ENCODE measurements at regions not wholly inside any gene's neighbourhood (a gene's known extent, or its start where the extent isn't known, plus 50 kb on each side); places are given as distances from the start of the nearest gene placed in this dataset.
"Not testable (repeated sequence)": the region's sequence is repeated elsewhere in the genome, so short reads cannot be mapped to it uniquely, and the experiment has no call there.

- ATAC-seq: no peak
Observed at GRCh38 chr14:40679256-40679655, 927.4 kb upstream of the LRFN5 start.

GRCh38 chr14:40677206-40677605 lies 929.5 kb upstream of the LRFN5 start:
- H3K36me3 ChIP-seq (ENCODE audit: insufficient read depth); ATAC-seq; H3K9me2 ChIP-seq (ENCODE audit: insufficient read depth); H3K4me1 ChIP-seq (ENCODE audit: insufficient read depth); H3K27ac Mint-ChIP-seq; H3K4me3 ChIP-seq; H3K79me2 ChIP-seq (replicated peaks; ENCODE audit: insufficient read depth); H3K27me3 ChIP-seq (ENCODE audit: insufficient read depth); H3K36me3 Mint-ChIP-seq (ENCODE audit: low read depth); H4K20me1 ChIP-seq (replicated peaks; ENCODE audit: insufficient read depth); H3F3A ChIP-seq (replicated peaks; ENCODE audit: low read depth); DNase-seq (ENCODE audit: low spot score); H3K9me3 Mint-ChIP-seq; H3K4me2 ChIP-seq; H3K27ac ChIP-seq (ENCODE audit: low read depth); H3K4me3 Mint-ChIP-seq; H2AFZ ChIP-seq; H3K27me3 Mint-ChIP-seq (ENCODE audit: insufficient read depth, low read depth, poor library complexity): not testable (repeated sequence)
- H3K4me1 Mint-ChIP-seq: peaks cover 11% of the 10 kb centered on the region; the same call in 2 of the 3 replicates

More at GRCh38 chr14:40679256-40679655, 927.4 kb upstream of the LRFN5 start:
- H3K36me3 ChIP-seq (ENCODE audit: insufficient read depth): no peaks in the 10 kb centered on the region
- no peak overlapping the region for H3K4me3 Mint-ChIP-seq
- no peaks in the 10 kb centered on the region for H3K9me2 ChIP-seq (ENCODE audit: insufficient read depth)
- no peak overlapping the region for H3K27ac ChIP-seq (ENCODE audit: low read depth)
- H3K4me1 ChIP-seq (ENCODE audit: insufficient read depth): peaks cover 6% of the 10 kb centered on the region; the same call in 1 of the 2 replicates
- no peaks in the 10 kb centered on the region for H3K79me2 ChIP-seq (replicated peaks; ENCODE audit: insufficient read depth)
- peaks cover 11% of the 10 kb centered on the region; the same call in 2 of the 3 replicates for H3K4me1 Mint-ChIP-seq
- H3K27ac Mint-ChIP-seq: no peak overlapping the region
- TF ChIP-seq ZNF331 (CRISPR knock-in tag; IDR thresholded peaks at IDR 0.05; ENCODE audit: low read depth): no peak
- TF ChIP-seq ZNF114 (CRISPR knock-in tag; IDR thresholded peaks at IDR 0.05): no peak
- TF ChIP-seq STAT1 (IDR thresholded peaks at IDR 0.05; ENCODE audit: unreplicated experiment): no peak
- no peak overlapping the region for H3K4me3 ChIP-seq
- H3K36me3 Mint-ChIP-seq (ENCODE audit: low read depth): peaks cover 2% of the 10 kb centered on the region; the same call in 2 of the 3 replicates
- no peaks in the 10 kb centered on the region for H3F3A ChIP-seq (replicated peaks; ENCODE audit: low read depth)
- no peak overlapping the region for H2AFZ ChIP-seq
- H4K20me1 ChIP-seq (replicated peaks; ENCODE audit: insufficient read depth): no peaks in the 10 kb centered on the region
- H3K9me3 Mint-ChIP-seq: peaks cover 6% of the 10 kb centered on the region
- H3K27me3 ChIP-seq (ENCODE audit: insufficient read depth): no peaks in the 10 kb centered on the region
- DNase-seq (ENCODE audit: low spot score): no peak
- H3K27me3 Mint-ChIP-seq (ENCODE audit: insufficient read depth, low read depth, poor library complexity): no peaks in the 10 kb centered on the region
- no peak overlapping the region for H3K4me2 ChIP-seq

- H3K4me1 ChIP-seq (ENCODE audit: insufficient read depth): peaks cover 6% of the 10 kb centered on the region; the same call in 1 of the 2 replicates
- no peaks in the 10 kb centered on the region for H3K27me3 ChIP-seq (ENCODE audit: insufficient read depth)
- no peaks in the 10 kb centered on the region for H4K20me1 ChIP-seq (replicated peaks; ENCODE audit: insufficient read depth)
- Mint-ChIP-seq H3K36me3 (ENCODE audit: low read depth) (peaks cover 2% of the 10 kb centered on the region; the same call in 2 of the 3 replicates), H3K27me3 (ENCODE audit: insufficient read depth, low read depth, poor library complexity) (no peaks in the 10 kb centered on the region), H3K4me1 (peaks cover 11% of the 10 kb centered on the region; the same call in 2 of the 3 replicates), H3K9me3 (peaks cover 6% of the 10 kb centered on the region), H3K4me3 (no peak overlapping the region), H3K27ac (no peak overlapping the region)
- H3K27ac ChIP-seq (ENCODE audit: low read depth): no peak overlapping the region
- no peak for DNase-seq (ENCODE audit: low spot score)
- ATAC-seq: no peak
- H3K4me3 ChIP-seq: no peak overlapping the region
- H3K4me2 ChIP-seq: no peak overlapping the region
- H3K79me2 ChIP-seq (replicated peaks; ENCODE audit: insufficient read depth): no peaks in the 10 kb centered on the region
- no peak overlapping the region for H2AFZ ChIP-seq
- H3F3A ChIP-seq (replicated peaks; ENCODE audit: low read depth): no peaks in the 10 kb centered on the region
- no peaks in the 10 kb centered on the region for H3K36me3 ChIP-seq (ENCODE audit: insufficient read depth)
- H3K9me2 ChIP-seq (ENCODE audit: insufficient read depth): no peaks in the 10 kb centered on the region
- no peak for TF ChIP-seq ZNF114 (CRISPR knock-in tag; IDR thresholded peaks at IDR 0.05)
- no peak for TF ChIP-seq POLR2AphosphoS5 (IDR thresholded peaks at IDR 0.05; ENCODE audit: low read depth)
- TF ChIP-seq STAT1 (IDR thresholded peaks at IDR 0.05; ENCODE audit: unreplicated experiment): no peak
- TF ChIP-seq ETS1 (IDR thresholded peaks at IDR 0.05): no peak
- no peak for TF ChIP-seq EZH2 (IDR thresholded peaks at IDR 0.05; ENCODE audit: low read depth, unreplicated experiment)
- no peak for TF ChIP-seq REST (IDR thresholded peaks at IDR 0.05; ENCODE audit: unreplicated experiment)
- no peak for TF ChIP-seq CTCF (conservative IDR thresholded peaks at IDR 0.05; ENCODE audit: low read depth in 2 of 2)
- no peak for TF ChIP-seq JUNB (IDR thresholded peaks at IDR 0.05; ENCODE audit: unreplicated experiment)
- TF ChIP-seq ZNF331 (CRISPR knock-in tag; IDR thresholded peaks at IDR 0.05; ENCODE audit: low read depth): no peak
Observed at GRCh38 chr14:40674502-40674901, 932.2 kb upstream of the LRFN5 start.

Measured in GM23338 (cell line).